ENCODE measurements at regions not wholly inside any gene's neighbourhood (a gene's known extent, or its start where the extent isn't known, plus 50 kb on each side); places are given as distances from the start of the nearest gene placed in this dataset.

DNA sequence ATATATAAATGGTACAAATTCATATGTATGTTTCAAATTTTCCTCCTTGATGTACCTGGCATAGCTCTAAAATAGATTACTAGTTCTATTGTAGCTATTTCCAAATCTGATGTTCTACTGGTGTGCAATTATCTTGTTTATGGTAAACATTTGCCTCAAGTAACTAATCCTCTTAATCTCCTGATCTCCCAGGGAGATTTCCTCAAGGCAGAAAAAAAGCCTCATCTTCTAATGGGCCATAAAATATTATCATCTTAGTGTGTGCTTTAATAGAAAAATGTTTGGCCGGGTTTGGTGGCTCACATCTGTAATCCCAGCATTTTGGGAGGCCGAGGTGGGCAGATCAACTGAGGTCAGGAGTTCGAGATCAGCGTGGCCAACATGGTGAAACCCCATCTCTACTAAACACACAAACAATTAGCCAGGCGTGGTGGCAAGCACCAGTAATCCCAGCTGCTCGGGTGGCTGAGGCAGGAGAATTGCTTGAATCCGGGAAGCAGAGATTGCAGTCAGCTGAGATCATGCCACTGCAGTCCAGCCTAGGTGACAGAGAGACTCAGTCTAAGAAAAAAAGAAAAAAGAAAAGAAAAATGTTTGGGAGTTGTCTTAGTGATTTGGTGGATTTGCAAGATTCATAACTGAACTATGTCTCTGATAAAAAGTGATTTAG, 498.9 kb upstream of the SLITRK5 start:
- TF ChIP-seq, protein P1, sequence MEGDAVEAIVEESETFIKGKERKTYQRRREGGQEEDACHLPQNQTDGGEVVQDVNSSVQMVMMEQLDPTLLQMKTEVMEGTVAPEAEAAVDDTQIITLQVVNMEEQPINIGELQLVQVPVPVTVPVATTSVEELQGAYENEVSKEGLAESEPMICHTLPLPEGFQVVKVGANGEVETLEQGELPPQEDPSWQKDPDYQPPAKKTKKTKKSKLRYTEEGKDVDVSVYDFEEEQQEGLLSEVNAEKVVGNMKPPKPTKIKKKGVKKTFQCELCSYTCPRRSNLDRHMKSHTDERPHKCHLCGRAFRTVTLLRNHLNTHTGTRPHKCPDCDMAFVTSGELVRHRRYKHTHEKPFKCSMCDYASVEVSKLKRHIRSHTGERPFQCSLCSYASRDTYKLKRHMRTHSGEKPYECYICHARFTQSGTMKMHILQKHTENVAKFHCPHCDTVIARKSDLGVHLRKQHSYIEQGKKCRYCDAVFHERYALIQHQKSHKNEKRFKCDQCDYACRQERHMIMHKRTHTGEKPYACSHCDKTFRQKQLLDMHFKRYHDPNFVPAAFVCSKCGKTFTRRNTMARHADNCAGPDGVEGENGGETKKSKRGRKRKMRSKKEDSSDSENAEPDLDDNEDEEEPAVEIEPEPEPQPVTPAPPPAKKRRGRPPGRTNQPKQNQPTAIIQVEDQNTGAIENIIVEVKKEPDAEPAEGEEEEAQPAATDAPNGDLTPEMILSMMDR (IDR thresholded peaks at IDR 0.05; ENCODE audit: low read length) = no peak
- TF ChIP-seq EZH2 (optimal IDR thresholded peaks at IDR 0.05; ENCODE audit: low read depth, low read length) (no peak), EZH2phosphoT487 (IDR thresholded peaks at IDR 0.05; ENCODE audit: low read length) (no peak)

All from MM.1S (cell line).